ENCODE measurements at regions not wholly inside any gene's neighbourhood (a gene's known extent, or its start where the extent isn't known, plus 50 kb on each side); places are given as distances from the start of the nearest gene placed in this dataset.

GRCh38 chr10:10846504-10846900 is 171.2 kb upstream of the CELF2 start:
- no peak overlapping the region for H3K4me3 Mint-ChIP-seq (ENCODE audit: unreplicated experiment)

GRCh38 chr10:10847387-10847786 is 170.3 kb upstream of the CELF2 start:
- H3K4me1 Mint-ChIP-seq (ENCODE audit: unreplicated experiment) = no peaks in the 10 kb centered on the region
- H3K27me3 Mint-ChIP-seq (ENCODE audit: unreplicated experiment) = no peaks in the 10 kb centered on the region
- no peak overlapping the region for H3K4me3 Mint-ChIP-seq (ENCODE audit: unreplicated experiment)
- H3K27ac Mint-ChIP-seq (ENCODE audit: unreplicated experiment) = no peak overlapping the region
- H3K36me3 Mint-ChIP-seq (ENCODE audit: low read depth, unreplicated experiment) = no peaks in the 10 kb centered on the region
- H3K9me3 Mint-ChIP-seq (ENCODE audit: unreplicated experiment) = no peaks in the 10 kb centered on the region
- no peak for DNase-seq (ENCODE audit: low spot score)
- no peak for TF ChIP-seq CTCF (IDR thresholded peaks at IDR 0.05; ENCODE audit: unreplicated experiment)

More at GRCh38 chr10:10846504-10846900, 171.2 kb upstream of the CELF2 start:
- H3K36me3 Mint-ChIP-seq (ENCODE audit: low read depth, unreplicated experiment) = no peaks in the 10 kb centered on the region
- TF ChIP-seq CTCF (IDR thresholded peaks at IDR 0.05; ENCODE audit: unreplicated experiment) = no peak
- H3K27ac Mint-ChIP-seq (ENCODE audit: unreplicated experiment) = no peak overlapping the region
- no peaks in the 10 kb centered on the region for H3K9me3 Mint-ChIP-seq (ENCODE audit: unreplicated experiment)
- H3K27me3 Mint-ChIP-seq (ENCODE audit: unreplicated experiment) = no peaks in the 10 kb centered on the region
- DNase-seq (ENCODE audit: low spot score) = no peak
- H3K4me1 Mint-ChIP-seq (ENCODE audit: unreplicated experiment) = no peaks in the 10 kb centered on the region

GRCh38 chr10:10848488-10849111 is 169.1 kb upstream of the CELF2 start:
- Mint-ChIP-seq H3K9me3 (ENCODE audit: unreplicated experiment) (no peaks in the 10 kb centered on the region), H3K27me3 (ENCODE audit: unreplicated experiment) (no peaks in the 10 kb centered on the region), H3K4me3 (ENCODE audit: unreplicated experiment) (no peak overlapping the region), H3K27ac (ENCODE audit: unreplicated experiment) (no peak overlapping the region), H3K4me1 (ENCODE audit: unreplicated experiment) (no peaks in the 10 kb centered on the region), H3K36me3 (ENCODE audit: low read depth, unreplicated experiment) (no peaks in the 10 kb centered on the region)
- TF ChIP-seq CTCF (IDR thresholded peaks at IDR 0.05; ENCODE audit: unreplicated experiment) = no peak
- DNase-seq (ENCODE audit: low spot score) = no peak

GRCh38 chr10:10849306-10849705 is 168.4 kb upstream of the CELF2 start:
- Mint-ChIP-seq H3K27me3 (ENCODE audit: unreplicated experiment) (no peaks in the 10 kb centered on the region), H3K4me3 (ENCODE audit: unreplicated experiment) (no peak overlapping the region), H3K9me3 (ENCODE audit: unreplicated experiment) (no peaks in the 10 kb centered on the region), H3K4me1 (ENCODE audit: unreplicated experiment) (no peaks in the 10 kb centered on the region), H3K36me3 (ENCODE audit: low read depth, unreplicated experiment) (no peaks in the 10 kb centered on the region), H3K27ac (ENCODE audit: unreplicated experiment) (no peak overlapping the region)
- no peak for TF ChIP-seq CTCF (IDR thresholded peaks at IDR 0.05; ENCODE audit: unreplicated experiment)
- no peak for DNase-seq (ENCODE audit: low spot score)

GRCh38 chr10:10850214-10850613 is 167.5 kb upstream of the CELF2 start:
- Mint-ChIP-seq H3K27ac (ENCODE audit: unreplicated experiment) (no peak overlapping the region), H3K4me3 (ENCODE audit: unreplicated experiment) (no peak overlapping the region), H3K36me3 (ENCODE audit: low read depth, unreplicated experiment) (no peaks in the 10 kb centered on the region), H3K9me3 (ENCODE audit: unreplicated experiment) (no peaks in the 10 kb centered on the region), H3K4me1 (ENCODE audit: unreplicated experiment) (no peaks in the 10 kb centered on the region), H3K27me3 (ENCODE audit: unreplicated experiment) (no peaks in the 10 kb centered on the region)
- DNase-seq (ENCODE audit: low spot score) = no peak
- no peak for TF ChIP-seq CTCF (IDR thresholded peaks at IDR 0.05; ENCODE audit: unreplicated experiment)
